ENCODE measurements at regions not wholly inside any gene's neighbourhood (a gene's known extent, or its start where the extent isn't known, plus 50 kb on each side); places are given as distances from the start of the nearest gene placed in this dataset.
"Not testable (repeated sequence)": the region's sequence is repeated elsewhere in the genome, so short reads cannot be mapped to it uniquely, and the experiment has no call there.

GRCh38 chr7:79625921-79626320 is 172.5 kb upstream of the MAGI2 start:
- DNase-seq; H3K9me3 Mint-ChIP-seq; H3K27ac Mint-ChIP-seq; H3K36me3 Mint-ChIP-seq (ENCODE audit: low read depth); H3K4me3 Mint-ChIP-seq; H3K4me1 Mint-ChIP-seq (ENCODE audit: low read depth); H3K27me3 Mint-ChIP-seq: not testable (repeated sequence)

GRCh38 chr7:79624336-79624735 is 170.9 kb upstream of the MAGI2 start:
- no peak overlapping the region for H3K27ac Mint-ChIP-seq
- no peaks in the 10 kb centered on the region for H3K27me3 Mint-ChIP-seq
- H3K9me3 Mint-ChIP-seq: no peaks in the 10 kb centered on the region
- no peaks in the 10 kb centered on the region for H3K36me3 Mint-ChIP-seq (ENCODE audit: low read depth)
- H3K4me3 Mint-ChIP-seq: no peak overlapping the region
- no peaks in the 10 kb centered on the region for H3K4me1 Mint-ChIP-seq (ENCODE audit: low read depth)
- no peak for DNase-seq

GRCh38 chr7:79622781-79623180 is 169.3 kb upstream of the MAGI2 start:
- no peaks in the 10 kb centered on the region for H3K27me3 Mint-ChIP-seq
- no peak overlapping the region for H3K4me3 Mint-ChIP-seq
- H3K4me1 Mint-ChIP-seq (ENCODE audit: low read depth): no peaks in the 10 kb centered on the region
- H3K27ac Mint-ChIP-seq: no peak overlapping the region
- no peaks in the 10 kb centered on the region for H3K36me3 Mint-ChIP-seq (ENCODE audit: low read depth)
- H3K9me3 Mint-ChIP-seq: peaks cover 3% of the 10 kb centered on the region
- DNase-seq: no peak

GRCh38 chr7:79620291-79620690 is 166.8 kb upstream of the MAGI2 start:
- Mint-ChIP-seq H3K4me3 (no peak overlapping the region), H3K9me3 (peaks cover 3% of the 10 kb centered on the region), H3K36me3 (ENCODE audit: low read depth) (no peaks in the 10 kb centered on the region), H3K27ac (no peak overlapping the region), H3K27me3 (no peaks in the 10 kb centered on the region), H3K4me1 (ENCODE audit: low read depth) (no peaks in the 10 kb centered on the region)
- no peak for DNase-seq

- H3K27ac Mint-ChIP-seq: no peak overlapping the region
- no peaks in the 10 kb centered on the region for H3K36me3 Mint-ChIP-seq (ENCODE audit: low read depth)
- DNase-seq: no peak
- no peaks in the 10 kb centered on the region for H3K4me1 Mint-ChIP-seq (ENCODE audit: low read depth)
- H3K4me3 Mint-ChIP-seq: no peak overlapping the region
- peaks cover 3% of the 10 kb centered on the region for H3K9me3 Mint-ChIP-seq
- no peaks in the 10 kb centered on the region for H3K27me3 Mint-ChIP-seq
Observed at GRCh38 chr7:79619216-79619615, 165.7 kb upstream of the MAGI2 start.

GRCh38 chr7:79615871-79616640 is 162.6 kb upstream of the MAGI2 start:
- H3K4me3 Mint-ChIP-seq: no peak overlapping the region
- H3K4me1 Mint-ChIP-seq (ENCODE audit: low read depth): no peaks in the 10 kb centered on the region
- DNase-seq: no peak
- no peaks in the 10 kb centered on the region for H3K36me3 Mint-ChIP-seq (ENCODE audit: low read depth)
- no peaks in the 10 kb centered on the region for H3K27me3 Mint-ChIP-seq
- no peak overlapping the region for H3K27ac Mint-ChIP-seq
- peaks cover 6% of the 10 kb centered on the region for H3K9me3 Mint-ChIP-seq

- Mint-ChIP-seq H3K27ac (no peak overlapping the region), H3K27me3 (no peaks in the 10 kb centered on the region), H3K4me3 (no peak overlapping the region), H3K36me3 (ENCODE audit: low read depth) (no peaks in the 10 kb centered on the region), H3K9me3 (peaks cover 6% of the 10 kb centered on the region), H3K4me1 (ENCODE audit: low read depth) (no peaks in the 10 kb centered on the region)
- no peak for DNase-seq
Observed at GRCh38 chr7:79615466-79615865, 162.0 kb upstream of the MAGI2 start.

- Mint-ChIP-seq H3K27me3 (no peaks in the 10 kb centered on the region), H3K36me3 (ENCODE audit: low read depth) (no peaks in the 10 kb centered on the region), H3K4me1 (ENCODE audit: low read depth) (no peaks in the 10 kb centered on the region), H3K27ac (no peak overlapping the region), H3K9me3 (peaks cover 3% of the 10 kb centered on the region), H3K4me3 (no peak overlapping the region)
- DNase-seq: no peak
Observed at GRCh38 chr7:79612903-79613302, 159.4 kb upstream of the MAGI2 start.

GRCh38 chr7:79612022-79612421 is 158.6 kb upstream of the MAGI2 start:
- DNase-seq: no peak
- Mint-ChIP-seq H3K9me3 (peaks cover 3% of the 10 kb centered on the region), H3K36me3 (ENCODE audit: low read depth) (no peaks in the 10 kb centered on the region), H3K4me1 (ENCODE audit: low read depth) (no peaks in the 10 kb centered on the region), H3K4me3 (no peak overlapping the region), H3K27me3 (no peaks in the 10 kb centered on the region), H3K27ac (no peak overlapping the region)

GRCh38 chr7:79610748-79611304 is 157.4 kb upstream of the MAGI2 start:
- H3K9me3 Mint-ChIP-seq: peaks cover 3% of the 10 kb centered on the region
- H3K36me3 Mint-ChIP-seq (ENCODE audit: low read depth): no peaks in the 10 kb centered on the region
- H3K27ac Mint-ChIP-seq: no peak overlapping the region
- no peaks in the 10 kb centered on the region for H3K27me3 Mint-ChIP-seq
- no peak for DNase-seq
- no peak overlapping the region for H3K4me3 Mint-ChIP-seq
- H3K4me1 Mint-ChIP-seq (ENCODE audit: low read depth): no peaks in the 10 kb centered on the region

GRCh38 chr7:79610313-79610712 is 156.8 kb upstream of the MAGI2 start:
- Mint-ChIP-seq H3K9me3 (peaks cover 3% of the 10 kb centered on the region), H3K4me3 (no peak overlapping the region), H3K27ac (no peak overlapping the region), H3K36me3 (ENCODE audit: low read depth) (no peaks in the 10 kb centered on the region), H3K27me3 (no peaks in the 10 kb centered on the region), H3K4me1 (ENCODE audit: low read depth) (no peaks in the 10 kb centered on the region)
- no peak for DNase-seq

GRCh38 chr7:79608005-79608404 is 154.5 kb upstream of the MAGI2 start:
- no peak for DNase-seq
- Mint-ChIP-seq H3K4me1 (ENCODE audit: low read depth) (no peaks in the 10 kb centered on the region), H3K27ac (no peak overlapping the region), H3K9me3 (peaks cover 5% of the 10 kb centered on the region), H3K27me3 (no peaks in the 10 kb centered on the region), H3K4me3 (no peak overlapping the region), H3K36me3 (ENCODE audit: low read depth) (no peaks in the 10 kb centered on the region)

GRCh38 chr7:79604841-79605240 is 151.4 kb upstream of the MAGI2 start:
- no peaks in the 10 kb centered on the region for H3K36me3 Mint-ChIP-seq (ENCODE audit: low read depth)
- no peak overlapping the region for H3K27ac Mint-ChIP-seq
- no peak for DNase-seq
- no peaks in the 10 kb centered on the region for H3K27me3 Mint-ChIP-seq
- H3K9me3 Mint-ChIP-seq: peaks cover 2% of the 10 kb centered on the region
- no peaks in the 10 kb centered on the region for H3K4me1 Mint-ChIP-seq (ENCODE audit: low read depth)
- H3K4me3 Mint-ChIP-seq: no peak overlapping the region

GRCh38 chr7:79598351-79598750 is 144.9 kb upstream of the MAGI2 start:
- DNase-seq: no peak
- H3K9me3 Mint-ChIP-seq: no peaks in the 10 kb centered on the region
- no peaks in the 10 kb centered on the region for H3K27me3 Mint-ChIP-seq
- H3K36me3 Mint-ChIP-seq (ENCODE audit: low read depth): no peaks in the 10 kb centered on the region
- H3K4me1 Mint-ChIP-seq (ENCODE audit: low read depth): no peaks in the 10 kb centered on the region
- H3K4me3 Mint-ChIP-seq: no peak overlapping the region
- H3K27ac Mint-ChIP-seq: no peak overlapping the region

- DNase-seq: not testable (repeated sequence)
Observed at GRCh38 chr7:79594671-79595070, 141.2 kb upstream of the MAGI2 start.

More at GRCh38 chr7:79594671-79595070, 141.2 kb upstream of the MAGI2 start:
- not testable (repeated sequence) for H3K36me3 Mint-ChIP-seq (ENCODE audit: low read depth); H3K9me3 Mint-ChIP-seq; H3K27me3 Mint-ChIP-seq; H3K4me1 Mint-ChIP-seq (ENCODE audit: low read depth); H3K4me3 Mint-ChIP-seq; H3K27ac Mint-ChIP-seq

Measured in activated T-cell treated with anti-CD3 and anti-CD28 coated beads, Interleukin-2, amount 50 U/mL, for 24 hours (primary cell).